GM23338 (cell line): ENCODE measurements at regions not wholly inside any gene's neighbourhood (a gene's known extent, or its start where the extent isn't known, plus 50 kb on each side); places are given as distances from the start of the nearest gene placed in this dataset.

Experiments
- ATAC-seq: fragments of 200-7000 bp; cut with Tn5 transposase; 3 replicates; pipeline ENCODE4 v1.9.1; 2020
- DNase-seq: peaks from one replicate; pipeline ENCODE4 v3.0.0-alpha.2; 2015; ENCODE audit warnings: low spot score
- H2AFZ ChIP-seq: fragments of 200-600 bp; sonication (generic); 2 replicates; pipeline ENCODE4 v1.8.0; 2016; ENCODE audit warnings: antibody characterized with exemption, mild to moderate bottlenecking, moderate library complexity
- H3F3A ChIP-seq: fragments of 200-600 bp; sonication (generic); replicated peaks from 2 replicates; pipeline ENCODE4 v1.8.0; 2017; ENCODE audit warnings: antibody characterized with exemption, mixed run types, low read depth
- H3K27ac ChIP-seq: fragments of 200-600 bp; sonication (generic); 2 replicates; pipeline ENCODE4 v1.6.1; 2016; ENCODE audit warnings: low read depth
- H3K27me3 ChIP-seq: fragments of 200-600 bp; sonication (generic); 2 replicates; pipeline ENCODE4 v1.8.0; 2016; ENCODE audit warnings: mild to moderate bottlenecking, mixed run types, moderate library complexity; ENCODE audit not compliant: insufficient read depth
- H3K36me3 ChIP-seq: fragments of 200-600 bp; sonication (generic); 2 replicates; pipeline ENCODE4 v1.8.0; 2016; ENCODE audit warnings: mild to moderate bottlenecking; ENCODE audit not compliant: insufficient read depth
- H3K4me1 ChIP-seq: fragments of 200-600 bp; sonication (generic); 2 replicates; pipeline ENCODE4 v1.8.0; 2016; ENCODE audit warnings: mild to moderate bottlenecking, moderate library complexity; ENCODE audit not compliant: insufficient read depth
- H3K4me2 ChIP-seq: fragments of 200-600 bp; sonication (generic); 2 replicates; pipeline ENCODE4 v1.7.1; 2017; ENCODE audit warnings: mixed run types
- H3K4me3 ChIP-seq: fragments of 200-600 bp; sonication (generic); 2 replicates; pipeline ENCODE4 v1.6.1; 2016; ENCODE audit warnings: mixed run types
- H3K79me2 ChIP-seq: fragments of 200-600 bp; sonication (generic); replicated peaks from 2 replicates; pipeline ENCODE4 v1.8.0; 2017; ENCODE audit warnings: mild to moderate bottlenecking; ENCODE audit not compliant: insufficient read depth
- H3K9me2 ChIP-seq: fragments of 200-600 bp; sonication (generic); 2 replicates; pipeline ENCODE4 v1.8.0; 2017; ENCODE audit not compliant: insufficient read depth
- H4K20me1 ChIP-seq: fragments of 200-600 bp; sonication (generic); replicated peaks from 2 replicates; pipeline ENCODE4 v1.8.0; 2017; ENCODE audit warnings: mild to moderate bottlenecking; ENCODE audit not compliant: insufficient read depth
- H3K27ac Mint-ChIP-seq: 2 replicates; pipeline ENCODE4 v1.8.0; 2020; ENCODE audit warnings: inconsistent platforms, mild to moderate bottlenecking, moderate library complexity, mixed read lengths
- H3K27me3 Mint-ChIP-seq: 3 replicates; pipeline ENCODE4 v1.8.0; 2022; ENCODE audit warnings: low read depth, mild to moderate bottlenecking, moderate library complexity, mixed read lengths, inconsistent platforms; ENCODE audit not compliant: insufficient read depth, poor library complexity
- H3K36me3 Mint-ChIP-seq: 3 replicates; pipeline ENCODE4 v1.8.0; 2021; ENCODE audit warnings: low read depth, mild to moderate bottlenecking, inconsistent platforms, moderate library complexity, mixed read lengths
- H3K4me1 Mint-ChIP-seq: 3 replicates; pipeline ENCODE4 v1.8.0; 2020; ENCODE audit warnings: mild to moderate bottlenecking, inconsistent platforms, mixed read lengths
- H3K4me3 Mint-ChIP-seq: 3 replicates; pipeline ENCODE4 v1.8.0; 2021; ENCODE audit warnings: moderate library complexity, mild to moderate bottlenecking, inconsistent platforms, mixed read lengths
- H3K9me3 Mint-ChIP-seq: 3 replicates; pipeline ENCODE4 v1.8.0; 2020; ENCODE audit warnings: moderate library complexity, mild to moderate bottlenecking, inconsistent platforms, mixed read lengths
- EZH2 ChIP-seq: fragments of 200-600 bp; sonication (generic); IDR thresholded peaks from one replicate; pipeline ENCODE4 v1.8.0; 2017; ENCODE audit warnings: antibody characterized with exemption, mild to moderate bottlenecking, low read depth; ENCODE audit not compliant: unreplicated experiment
- EZH2phosphoT487 ChIP-seq: fragments of 200-600 bp; sonication (generic); IDR thresholded peaks from one replicate; pipeline ENCODE4 v1.8.1; 2018; ENCODE audit warnings: antibody characterized with exemption; ENCODE audit not compliant: unreplicated experiment
- JUNB ChIP-seq: IDR thresholded peaks from one replicate; pipeline ENCODE4 v1.6.1; 2016; ENCODE audit warnings: antibody characterized with exemption; ENCODE audit not compliant: unreplicated experiment
- NANOG ChIP-seq: IDR thresholded peaks from 2 replicates; pipeline ENCODE4 v1.6.1; 2016; ENCODE audit warnings: antibody characterized with exemption, borderline replicate concordance
- ZNF114 ChIP-seq: fragments of 250-450 bp; sonication (Bioruptor Pico); IDR thresholded peaks from 2 replicates; pipeline ENCODE4 v1.5.0; 2020; ENCODE audit warnings: mild to moderate bottlenecking, moderate library complexity
- TF ChIP-seq, protein P1 (sequence below): IDR thresholded peaks from one replicate; pipeline ENCODE4 v1.6.1; 2018; ENCODE audit warnings: antibody characterized with exemption; ENCODE audit not compliant: unreplicated experiment
- TF ChIP-seq, protein P2 (sequence below): IDR thresholded peaks from 2 replicates; pipeline ENCODE4 v1.6.1; 2016; ENCODE audit warnings: antibody characterized with exemption
- TF ChIP-seq, protein P3 (sequence below), 2 experiments: fragments of 200-600 bp in 1 of 2; sonication (generic) in 1 of 2; conservative IDR thresholded peaks; 2 replicates each; pipeline versions ENCODE4 v1.5.1 to v1.6.1; 2016 to 2017; ENCODE audit warnings: antibody characterized with exemption in 2 of 2, low read depth in 2 of 2, mild to moderate bottlenecking in 2 of 2, moderate library complexity in 1 of 2

DNA sequence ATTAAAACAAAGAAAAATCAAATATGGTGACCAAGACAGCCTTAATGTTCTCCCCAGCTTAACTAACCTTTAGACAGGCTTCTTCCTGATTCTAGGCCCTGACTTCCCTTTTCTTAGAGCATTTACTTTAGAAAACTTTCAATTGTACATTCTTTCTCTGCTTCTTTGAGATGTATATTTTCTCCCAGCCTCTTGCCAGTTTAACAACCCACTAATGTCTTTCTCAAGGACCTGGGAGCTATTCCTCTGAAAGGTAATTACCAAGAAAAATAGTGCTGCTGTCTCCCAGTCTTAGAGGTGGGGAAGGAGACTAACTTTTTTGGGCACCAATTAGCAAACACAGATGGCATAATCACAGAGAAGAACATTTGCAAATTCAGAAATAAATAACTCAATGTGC lies 62.8 kb upstream of the KCNQ5 start (continued):
- TF ChIP-seq, protein P1, sequence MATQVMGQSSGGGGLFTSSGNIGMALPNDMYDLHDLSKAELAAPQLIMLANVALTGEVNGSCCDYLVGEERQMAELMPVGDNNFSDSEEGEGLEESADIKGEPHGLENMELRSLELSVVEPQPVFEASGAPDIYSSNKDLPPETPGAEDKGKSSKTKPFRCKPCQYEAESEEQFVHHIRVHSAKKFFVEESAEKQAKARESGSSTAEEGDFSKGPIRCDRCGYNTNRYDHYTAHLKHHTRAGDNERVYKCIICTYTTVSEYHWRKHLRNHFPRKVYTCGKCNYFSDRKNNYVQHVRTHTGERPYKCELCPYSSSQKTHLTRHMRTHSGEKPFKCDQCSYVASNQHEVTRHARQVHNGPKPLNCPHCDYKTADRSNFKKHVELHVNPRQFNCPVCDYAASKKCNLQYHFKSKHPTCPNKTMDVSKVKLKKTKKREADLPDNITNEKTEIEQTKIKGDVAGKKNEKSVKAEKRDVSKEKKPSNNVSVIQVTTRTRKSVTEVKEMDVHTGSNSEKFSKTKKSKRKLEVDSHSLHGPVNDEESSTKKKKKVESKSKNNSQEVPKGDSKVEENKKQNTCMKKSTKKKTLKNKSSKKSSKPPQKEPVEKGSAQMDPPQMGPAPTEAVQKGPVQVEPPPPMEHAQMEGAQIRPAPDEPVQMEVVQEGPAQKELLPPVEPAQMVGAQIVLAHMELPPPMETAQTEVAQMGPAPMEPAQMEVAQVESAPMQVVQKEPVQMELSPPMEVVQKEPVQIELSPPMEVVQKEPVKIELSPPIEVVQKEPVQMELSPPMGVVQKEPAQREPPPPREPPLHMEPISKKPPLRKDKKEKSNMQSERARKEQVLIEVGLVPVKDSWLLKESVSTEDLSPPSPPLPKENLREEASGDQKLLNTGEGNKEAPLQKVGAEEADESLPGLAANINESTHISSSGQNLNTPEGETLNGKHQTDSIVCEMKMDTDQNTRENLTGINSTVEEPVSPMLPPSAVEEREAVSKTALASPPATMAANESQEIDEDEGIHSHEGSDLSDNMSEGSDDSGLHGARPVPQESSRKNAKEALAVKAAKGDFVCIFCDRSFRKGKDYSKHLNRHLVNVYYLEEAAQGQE, result no peak
- TF ChIP-seq EZH2 (no peak), EZH2phosphoT487 (no peak), ZNF114 (CRISPR knock-in tag) (no peak), JUNB (no peak)

DNA sequence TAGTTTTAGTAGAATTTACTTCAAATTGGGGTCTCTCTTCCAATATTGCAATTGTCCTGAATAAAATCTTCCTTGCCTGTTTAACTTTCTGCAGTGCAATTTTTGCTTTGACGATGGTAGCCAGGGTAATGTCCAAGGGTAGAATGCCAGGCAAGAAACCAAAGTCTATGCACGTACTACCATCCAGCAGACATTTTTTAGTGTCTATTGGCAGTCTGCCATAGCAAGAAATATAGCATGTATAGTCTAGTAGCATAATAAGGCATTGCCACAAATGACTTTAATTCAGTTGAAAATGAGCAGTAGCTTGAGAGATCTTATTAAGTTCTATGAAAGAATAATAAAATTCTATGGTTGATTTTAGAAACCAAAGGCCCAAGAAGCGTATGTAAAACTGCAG lies 62.3 kb upstream of the KCNQ5 start:
- Histone ChIP-seq H3K4me2 (no peak overlapping the region), H3K27ac (no peak overlapping the region; the same call in 1 of the 2 replicates), H4K20me1 (no peaks in the 10 kb centered on the region), H3F3A (no peaks in the 10 kb centered on the region), H2AFZ (no peak overlapping the region), H3K4me1 (peaks cover 27% of the 10 kb centered on the region), H3K36me3 (no peaks in the 10 kb centered on the region), H3K27me3 (no peaks in the 10 kb centered on the region), H3K4me3 (no peak overlapping the region), H3K79me2 (no peaks in the 10 kb centered on the region), H3K9me2 (no peaks in the 10 kb centered on the region)
- Mint-ChIP-seq H3K36me3 (no peaks in the 10 kb centered on the region), H3K4me3 (no peak overlapping the region), H3K9me3 (no peaks in the 10 kb centered on the region), H3K27me3 (no peaks in the 10 kb centered on the region), H3K27ac (no peak overlapping the region), H3K4me1 (peaks cover 37% of the 10 kb centered on the region)
- no peak for ATAC-seq
- no peak for TF ChIP-seq EZH2
- DNase-seq, result no peak

DNA sequence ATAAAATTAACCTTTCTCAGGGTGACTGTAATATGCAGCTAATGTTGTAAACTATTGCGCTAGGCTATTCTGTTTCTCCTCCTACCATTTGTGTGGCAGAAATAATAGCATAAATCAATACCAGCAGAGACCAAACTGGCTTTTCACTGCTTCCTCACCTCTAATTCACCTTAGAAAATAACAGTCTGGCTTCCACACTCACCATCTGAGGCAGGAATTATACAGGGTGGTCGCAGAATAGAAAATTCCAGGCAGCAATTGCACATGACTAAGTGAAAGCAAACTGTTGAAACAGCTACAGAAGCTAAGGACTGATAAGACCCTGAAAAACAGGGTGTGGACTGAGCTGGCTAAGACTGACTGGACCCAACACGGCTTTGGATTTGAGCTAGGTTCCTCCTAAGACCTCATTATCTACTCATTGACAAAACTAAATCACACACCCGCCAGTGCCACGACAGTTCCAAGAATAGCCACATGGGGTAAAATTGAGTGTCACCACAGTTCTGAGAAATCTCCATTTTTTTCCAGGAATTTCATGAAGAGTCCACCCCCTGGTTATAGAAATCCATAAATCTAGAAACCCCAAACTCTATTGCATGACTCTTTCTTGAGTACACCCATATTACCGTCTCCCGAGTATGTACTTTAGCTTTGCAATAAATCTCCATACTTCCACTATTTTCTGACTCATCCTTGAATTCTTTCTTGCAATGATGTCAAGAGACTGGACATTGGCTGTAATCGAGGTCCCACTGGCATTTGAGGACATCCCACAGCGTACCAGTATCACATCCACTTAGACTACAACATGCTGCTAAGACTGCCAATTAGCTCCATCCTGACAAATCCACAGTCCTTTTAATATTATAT lies 60.9 kb upstream of the KCNQ5 start:
- H3K79me2 ChIP-seq, result no peaks in the 10 kb centered on the region
- H3F3A ChIP-seq, result no peaks in the 10 kb centered on the region
- no peak overlapping the region for H3K4me2 ChIP-seq
- no peak overlapping the region for H3K27ac ChIP-seq
- H3K9me2 ChIP-seq, result no peaks in the 10 kb centered on the region
- no peaks in the 10 kb centered on the region for H3K27me3 ChIP-seq
- no peaks in the 10 kb centered on the region for H4K20me1 ChIP-seq
- Mint-ChIP-seq H3K4me3 (no peak overlapping the region), H3K27ac (no peak overlapping the region), H3K4me1 (peaks cover 26% of the 10 kb centered on the region), H3K27me3 (no peaks in the 10 kb centered on the region), H3K9me3 (no peaks in the 10 kb centered on the region), H3K36me3 (peaks cover 3% of the 10 kb centered on the region; the same call in 2 of the 3 replicates)
- peak; percentile 20 for DNase-seq
- ATAC-seq, result peak; percentile 65
- no peak for TF ChIP-seq NANOG
- TF ChIP-seq, protein P2, sequence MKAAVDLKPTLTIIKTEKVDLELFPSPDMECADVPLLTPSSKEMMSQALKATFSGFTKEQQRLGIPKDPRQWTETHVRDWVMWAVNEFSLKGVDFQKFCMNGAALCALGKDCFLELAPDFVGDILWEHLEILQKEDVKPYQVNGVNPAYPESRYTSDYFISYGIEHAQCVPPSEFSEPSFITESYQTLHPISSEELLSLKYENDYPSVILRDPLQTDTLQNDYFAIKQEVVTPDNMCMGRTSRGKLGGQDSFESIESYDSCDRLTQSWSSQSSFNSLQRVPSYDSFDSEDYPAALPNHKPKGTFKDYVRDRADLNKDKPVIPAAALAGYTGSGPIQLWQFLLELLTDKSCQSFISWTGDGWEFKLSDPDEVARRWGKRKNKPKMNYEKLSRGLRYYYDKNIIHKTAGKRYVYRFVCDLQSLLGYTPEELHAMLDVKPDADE, result no peak
- TF ChIP-seq, protein P3, sequence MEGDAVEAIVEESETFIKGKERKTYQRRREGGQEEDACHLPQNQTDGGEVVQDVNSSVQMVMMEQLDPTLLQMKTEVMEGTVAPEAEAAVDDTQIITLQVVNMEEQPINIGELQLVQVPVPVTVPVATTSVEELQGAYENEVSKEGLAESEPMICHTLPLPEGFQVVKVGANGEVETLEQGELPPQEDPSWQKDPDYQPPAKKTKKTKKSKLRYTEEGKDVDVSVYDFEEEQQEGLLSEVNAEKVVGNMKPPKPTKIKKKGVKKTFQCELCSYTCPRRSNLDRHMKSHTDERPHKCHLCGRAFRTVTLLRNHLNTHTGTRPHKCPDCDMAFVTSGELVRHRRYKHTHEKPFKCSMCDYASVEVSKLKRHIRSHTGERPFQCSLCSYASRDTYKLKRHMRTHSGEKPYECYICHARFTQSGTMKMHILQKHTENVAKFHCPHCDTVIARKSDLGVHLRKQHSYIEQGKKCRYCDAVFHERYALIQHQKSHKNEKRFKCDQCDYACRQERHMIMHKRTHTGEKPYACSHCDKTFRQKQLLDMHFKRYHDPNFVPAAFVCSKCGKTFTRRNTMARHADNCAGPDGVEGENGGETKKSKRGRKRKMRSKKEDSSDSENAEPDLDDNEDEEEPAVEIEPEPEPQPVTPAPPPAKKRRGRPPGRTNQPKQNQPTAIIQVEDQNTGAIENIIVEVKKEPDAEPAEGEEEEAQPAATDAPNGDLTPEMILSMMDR (conservative IDR thresholded peaks at IDR 0.05; ENCODE audit: low read depth in 2 of 2), result peak in 1 of 2 experiments; percentile 44; a peak in 2 of 4 replicates
- no peaks in the 10 kb centered on the region for H3K36me3 ChIP-seq
- H2AFZ ChIP-seq, result no peak overlapping the region
- no peak overlapping the region for H3K4me3 ChIP-seq
- peaks cover 16% of the 10 kb centered on the region for H3K4me1 ChIP-seq
